Kidney tubule cell (primary cell): ENCODE measurements at regions not wholly inside any gene's neighbourhood (a gene's known extent, or its start where the extent isn't known, plus 50 kb on each side); places are given as distances from the start of the nearest gene placed in this dataset.
A peak's percentile ranks its signal among the peaks of the same experiment; 100 is the strongest.
"Not testable (repeated sequence)": the region's sequence is repeated elsewhere in the genome, so short reads cannot be mapped to it uniquely, and the experiment has no call there.

ENCODE experiments used
- DNase-seq: peaks from one replicate; pipeline ENCODE4 v3.0.0-alpha.2; 2018; ENCODE audit warnings: low spot score

DNA sequence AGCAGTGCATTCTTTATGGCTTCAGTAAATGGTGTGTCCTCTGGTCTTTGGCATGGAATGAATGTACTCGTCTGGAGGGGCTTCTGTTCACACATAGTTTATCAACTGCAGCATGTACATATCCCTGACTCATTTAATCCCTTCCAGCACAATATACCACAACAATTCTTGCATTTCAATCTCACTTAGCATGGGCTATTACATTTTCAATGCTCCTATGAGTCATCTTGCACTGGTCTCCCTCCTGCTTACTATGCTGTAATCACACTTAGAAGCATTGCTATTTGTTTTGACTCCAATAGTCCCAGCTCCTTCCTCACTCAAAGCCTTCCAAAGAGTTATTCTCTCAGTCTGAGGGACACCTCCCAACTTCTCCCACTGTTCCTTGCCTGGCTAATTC is 180.9 kb upstream of the NUDT10 start:
- DNase-seq, result no peak

GRCh38 chrX:51155157-51155556 is 177.5 kb upstream of the NUDT10 start:
- DNase-seq, result no peak

DNA sequence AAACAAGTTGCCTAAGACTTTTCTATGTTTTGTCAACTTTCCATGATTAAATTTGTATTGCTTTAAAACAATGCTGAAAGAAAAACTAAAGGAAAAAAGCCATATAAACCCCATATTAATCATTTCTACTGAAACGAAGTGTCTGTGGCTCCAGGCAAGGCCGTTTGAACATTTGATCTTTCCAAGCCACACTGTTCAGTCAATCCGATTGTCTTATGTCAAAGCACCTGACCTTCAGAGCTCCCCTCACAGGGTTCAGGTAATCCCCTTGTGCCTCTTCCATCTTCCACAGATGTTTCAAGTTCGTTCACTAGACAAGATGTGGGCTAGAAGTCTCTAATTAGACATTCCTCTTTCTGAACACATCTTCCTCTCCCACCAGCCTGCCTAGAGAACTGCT is 177.1 kb upstream of the NUDT10 start:
- DNase-seq, result no peak

GRCh38 chrX:51158231-51158630 is 174.4 kb upstream of the NUDT10 start:
- DNase-seq, result peak; percentile 13

DNA sequence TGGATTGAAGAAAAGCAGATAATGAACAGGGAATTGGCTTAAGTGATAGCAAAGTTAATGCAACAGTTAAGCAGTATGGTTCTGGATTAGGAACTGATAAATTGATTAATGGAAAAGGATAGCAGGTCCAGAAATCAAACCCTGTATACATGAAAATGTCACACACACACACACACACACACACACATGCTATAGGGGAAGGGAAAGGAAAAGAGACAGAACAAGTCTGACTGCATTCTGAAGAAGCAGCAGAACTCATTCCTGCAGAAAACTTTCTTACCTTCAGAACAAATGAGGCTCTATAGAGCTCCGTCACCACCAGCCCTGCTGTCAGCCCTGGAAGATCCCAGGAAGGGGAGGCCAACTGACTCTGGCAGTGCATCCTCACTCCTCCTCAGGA is 173.2 kb upstream of the NUDT10 start:
- not testable (repeated sequence) for DNase-seq

- DNase-seq, result no peak
These were observed 168.9 kb upstream of the NUDT10 start for GRCh38 chrX:51163730-51164129.

DNA sequence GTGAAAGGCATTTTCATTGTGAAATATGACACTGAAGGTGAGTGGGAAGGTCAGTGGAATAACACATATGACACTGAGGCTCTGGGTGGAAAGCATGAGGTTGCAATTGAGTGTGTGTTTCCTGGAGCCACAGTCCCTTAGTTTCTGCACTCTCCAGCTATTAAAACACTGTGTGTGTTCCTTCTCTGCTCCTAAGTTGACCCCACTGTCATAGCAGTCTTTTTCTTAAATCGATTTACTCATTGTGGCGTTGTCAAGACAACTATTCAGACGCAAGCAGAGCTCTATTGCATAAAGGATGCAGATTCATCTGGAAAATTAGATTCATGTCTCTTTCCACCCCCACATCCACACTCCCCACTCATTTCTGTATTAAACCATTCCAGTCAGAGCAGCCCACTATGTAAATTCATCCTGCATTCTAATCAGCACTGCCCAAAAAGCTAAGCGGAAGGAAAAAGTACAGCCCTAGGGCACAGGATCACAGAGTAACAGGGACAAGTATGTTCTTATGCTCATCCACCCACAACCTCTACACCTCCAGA is 154.2 kb upstream of the NUDT10 start:
- not testable (repeated sequence) for DNase-seq

DNA sequence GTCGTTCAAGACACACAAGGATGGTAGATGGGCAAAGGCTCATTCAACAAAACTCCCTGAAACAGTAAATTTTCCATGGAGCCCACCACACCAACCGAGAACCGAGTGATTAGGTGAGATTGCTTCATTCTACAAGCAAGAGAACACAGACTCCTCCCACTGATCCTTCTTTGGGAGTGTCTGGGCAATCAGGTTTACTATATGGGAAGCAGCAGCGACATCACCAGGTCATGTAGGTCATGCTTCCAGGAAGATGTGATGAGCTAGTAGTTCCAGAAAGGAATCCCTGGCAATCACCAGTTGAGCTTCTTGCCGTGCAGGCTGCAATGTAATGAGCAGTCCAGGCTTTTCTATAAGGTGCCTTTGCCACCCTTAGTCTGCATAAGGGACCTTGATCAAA is 152.8 kb upstream of the NUDT10 start:
- not testable (repeated sequence) for DNase-seq

DNA sequence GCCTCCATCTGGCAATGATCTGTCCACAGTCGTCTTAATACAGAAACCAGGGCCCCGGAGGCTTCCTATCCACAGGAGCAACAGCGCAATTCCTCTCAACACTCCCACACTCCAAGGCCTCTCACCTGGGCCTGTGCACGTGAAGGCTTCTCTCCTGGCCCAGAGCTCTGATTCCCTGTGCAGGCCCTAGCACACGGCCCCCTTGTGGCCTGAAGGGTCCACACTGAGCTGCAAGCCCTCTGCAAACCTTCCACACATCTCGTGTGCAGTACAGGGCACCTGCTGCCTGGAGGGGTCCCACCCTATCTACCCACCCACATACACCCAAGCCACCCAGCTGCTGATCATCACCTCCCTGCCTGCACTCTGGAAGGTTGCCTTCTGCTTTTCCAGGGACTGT is 150.1 kb upstream of the NUDT10 start:
- no peak for DNase-seq

DNA sequence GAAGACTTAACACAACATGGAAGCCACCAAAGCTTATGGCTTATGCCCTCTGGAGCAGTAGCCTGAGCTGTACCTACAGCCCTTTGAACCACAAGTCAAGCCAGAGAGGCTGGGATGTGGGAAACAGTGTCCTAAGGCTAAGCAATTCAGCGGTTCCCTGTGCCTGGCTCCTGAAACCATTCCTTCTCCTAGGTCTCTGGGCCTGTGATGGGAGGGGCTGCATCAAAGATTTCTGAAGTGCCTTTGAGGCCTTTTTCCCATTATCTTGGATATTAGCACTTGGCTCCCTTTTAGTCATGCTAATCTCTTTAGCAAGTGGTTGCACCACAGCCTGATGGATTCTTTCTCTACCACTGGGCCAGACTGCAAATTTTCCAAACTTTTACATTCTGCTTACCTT is 140.5 kb upstream of the NUDT10 start:
- DNase-seq, result no peak

- DNase-seq, result no peak
These were observed 117.4 kb upstream of the NUDT10 start for GRCh38 chrX:51215266-51215665.

GRCh38 chrX:51215856-51216255 is 116.8 kb upstream of the NUDT10 start:
- no peak for DNase-seq

DNA sequence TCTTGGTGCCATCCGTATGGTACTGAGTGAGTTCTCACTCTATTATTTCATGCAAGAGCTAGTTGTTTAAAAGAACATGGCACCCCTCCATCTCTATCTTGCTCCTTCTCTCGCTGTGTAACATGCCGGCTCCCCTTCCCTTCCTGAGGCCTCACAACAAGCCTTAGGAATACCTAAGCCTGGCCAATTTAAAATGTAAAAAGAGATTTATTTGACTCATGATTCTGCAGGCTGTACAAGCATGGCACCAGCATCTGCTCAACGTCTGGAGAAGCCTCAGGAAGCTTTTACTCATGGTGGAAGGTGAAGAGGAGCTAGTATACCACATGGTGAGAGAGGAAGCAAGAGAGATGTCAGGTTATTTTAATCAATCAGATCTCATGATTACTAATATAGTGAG is 90.4 kb upstream of the NUDT10 start:
- no peak for DNase-seq

DNA sequence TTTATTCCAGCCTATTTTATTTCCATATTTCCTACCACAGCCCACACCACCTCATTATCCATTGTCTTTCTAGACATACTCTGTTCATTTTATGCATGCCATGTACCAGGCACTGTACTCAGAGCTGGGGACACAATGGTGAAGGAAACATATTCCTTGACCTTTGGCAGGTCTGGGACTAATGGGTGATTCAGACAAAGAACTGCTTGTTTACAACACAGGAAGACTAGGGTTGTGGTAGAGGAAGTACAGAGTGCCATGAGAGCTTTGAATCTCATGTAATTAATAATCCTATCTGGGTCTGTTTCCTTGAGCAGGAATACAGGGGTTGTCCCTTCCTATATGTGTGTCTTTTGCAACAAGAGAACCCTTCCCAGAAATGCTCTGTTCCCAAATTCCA is 75.1 kb upstream of the NUDT10 start:
- no peak for DNase-seq

GRCh38 chrX:51262271-51262670 is 70.4 kb upstream of the NUDT10 start:
- not testable (repeated sequence) for DNase-seq

DNA sequence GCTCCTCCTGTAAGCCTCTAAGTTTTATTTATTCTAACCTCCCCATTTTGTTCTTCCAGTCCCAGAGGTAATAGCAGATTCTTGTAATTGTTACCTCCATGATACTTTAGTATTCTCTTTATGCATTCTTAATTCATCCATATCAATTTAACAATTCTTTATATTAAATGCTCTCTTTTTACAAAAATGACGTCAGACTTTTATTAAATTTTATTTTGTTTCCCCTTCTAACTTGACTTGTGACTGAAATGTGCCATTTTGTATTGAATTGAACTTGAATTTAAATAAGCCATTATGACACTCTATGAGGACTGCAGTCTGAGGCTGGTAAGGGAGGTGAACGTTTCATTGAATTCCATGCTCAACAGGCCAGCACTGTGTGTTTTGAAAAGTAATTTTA is 60.0 kb upstream of the NUDT10 start:
- DNase-seq, result no peak

DNA sequence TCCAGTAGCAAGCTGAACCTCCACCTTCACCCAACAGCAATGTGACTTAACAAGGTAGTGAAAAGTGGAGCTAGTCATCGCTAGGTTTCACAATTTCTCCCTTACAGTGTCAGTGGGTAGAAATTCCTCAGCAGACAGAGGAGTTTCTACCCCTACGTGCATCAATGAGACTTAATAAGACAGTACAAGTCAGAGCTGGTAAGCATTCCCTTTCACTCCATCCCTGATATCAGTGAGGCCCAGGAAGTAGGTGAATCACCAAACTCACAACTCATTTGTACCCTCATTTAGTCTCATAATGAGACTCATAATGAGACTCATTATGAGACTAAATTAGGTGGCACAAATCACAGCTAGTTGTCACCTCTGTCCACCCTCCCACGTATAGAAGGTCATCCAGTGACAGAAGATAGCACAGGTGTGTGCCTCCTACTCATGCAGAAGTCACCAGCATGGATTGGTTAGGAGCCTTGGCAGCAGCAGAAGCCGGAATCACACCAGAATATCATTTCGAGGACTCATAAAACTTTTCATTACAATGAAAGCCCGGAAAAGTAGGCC is 50.8 kb upstream of the NUDT10 start:
- no peak for DNase-seq
